OCI-LY1 (cell line): ENCODE measurements at regions not wholly inside any gene's neighbourhood (a gene's known extent, or its start where the extent isn't known, plus 50 kb on each side); places are given as distances from the start of the nearest gene placed in this dataset.

Experiments
- EZH2 ChIP-seq: fragments of 200-600 bp; sonication (generic), shearing (Covaris generic); IDR thresholded peaks from 2 replicates; pipeline ENCODE4 v1.8.0; 2017; ENCODE audit warnings: borderline replicate concordance, mixed run types, mild to moderate bottlenecking, antibody characterized with exemption, low read length, moderate library complexity, mixed read lengths
- TF ChIP-seq, protein P1 (sequence below): fragments of 200-600 bp; sonication (generic), shearing (Covaris generic); IDR thresholded peaks from 2 replicates; pipeline ENCODE4 v1.5.1; 2017; ENCODE audit warnings: mild to moderate bottlenecking, antibody characterized with exemption, low read length, moderate library complexity, mixed read lengths

DNA sequence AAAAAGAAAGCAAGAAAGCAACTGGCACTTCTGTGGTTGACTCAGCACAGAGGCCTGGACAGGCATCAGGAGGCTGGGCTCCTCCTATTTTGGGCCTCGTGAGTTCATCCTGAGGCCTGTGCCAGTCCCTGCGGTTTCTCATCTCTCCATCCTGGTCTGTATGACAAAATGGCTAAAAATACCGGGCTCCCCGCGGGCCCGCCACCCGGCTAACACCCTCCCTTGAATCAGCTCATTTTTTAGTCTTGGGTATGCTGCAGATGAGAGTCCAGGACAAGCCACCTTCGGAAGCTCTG is 62.3 kb upstream of the YWHAQ start:
- TF ChIP-seq, protein P1, sequence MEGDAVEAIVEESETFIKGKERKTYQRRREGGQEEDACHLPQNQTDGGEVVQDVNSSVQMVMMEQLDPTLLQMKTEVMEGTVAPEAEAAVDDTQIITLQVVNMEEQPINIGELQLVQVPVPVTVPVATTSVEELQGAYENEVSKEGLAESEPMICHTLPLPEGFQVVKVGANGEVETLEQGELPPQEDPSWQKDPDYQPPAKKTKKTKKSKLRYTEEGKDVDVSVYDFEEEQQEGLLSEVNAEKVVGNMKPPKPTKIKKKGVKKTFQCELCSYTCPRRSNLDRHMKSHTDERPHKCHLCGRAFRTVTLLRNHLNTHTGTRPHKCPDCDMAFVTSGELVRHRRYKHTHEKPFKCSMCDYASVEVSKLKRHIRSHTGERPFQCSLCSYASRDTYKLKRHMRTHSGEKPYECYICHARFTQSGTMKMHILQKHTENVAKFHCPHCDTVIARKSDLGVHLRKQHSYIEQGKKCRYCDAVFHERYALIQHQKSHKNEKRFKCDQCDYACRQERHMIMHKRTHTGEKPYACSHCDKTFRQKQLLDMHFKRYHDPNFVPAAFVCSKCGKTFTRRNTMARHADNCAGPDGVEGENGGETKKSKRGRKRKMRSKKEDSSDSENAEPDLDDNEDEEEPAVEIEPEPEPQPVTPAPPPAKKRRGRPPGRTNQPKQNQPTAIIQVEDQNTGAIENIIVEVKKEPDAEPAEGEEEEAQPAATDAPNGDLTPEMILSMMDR = no peak
- no peak for TF ChIP-seq EZH2
